ENCODE measurements at regions not wholly inside any gene's neighbourhood (a gene's known extent, or its start where the extent isn't known, plus 50 kb on each side); places are given as distances from the start of the nearest gene placed in this dataset.

- DNase-seq (ENCODE audit: low read depth) = no peak
These were observed 538.4 kb downstream of the HACE1 start for GRCh38 chr6:104321301-104321700.

- DNase-seq (ENCODE audit: low read depth) = no peak
These were observed 538.8 kb downstream of the HACE1 start for GRCh38 chr6:104320896-104321295.

GRCh38 chr6:104312851-104313250, 546.9 kb downstream of the HACE1 start:
- no peak for DNase-seq (ENCODE audit: low read depth)

GRCh38 chr6:104306211-104306610, 553.5 kb downstream of the HACE1 start:
- DNase-seq (ENCODE audit: low read depth) = peak; percentile 3

- no peak for DNase-seq (ENCODE audit: low read depth)
These were observed 554.5 kb downstream of the HACE1 start for GRCh38 chr6:104305206-104305605.

GRCh38 chr6:104301951-104302350, 557.8 kb downstream of the HACE1 start:
- no peak for DNase-seq (ENCODE audit: low read depth)

GRCh38 chr6:104286641-104287040, 573.1 kb downstream of the HACE1 start:
- DNase-seq (ENCODE audit: low read depth) = no peak

- DNase-seq (ENCODE audit: low read depth) = no peak
These were observed 574.8 kb downstream of the HACE1 start for GRCh38 chr6:104284872-104285271.

GRCh38 chr6:104282581-104282980, 577.1 kb downstream of the HACE1 start:
- DNase-seq (ENCODE audit: low read depth) = no peak

- DNase-seq (ENCODE audit: low read depth) = no peak
These were observed 578.3 kb downstream of the HACE1 start for GRCh38 chr6:104281370-104281769.

GRCh38 chr6:104268389-104268788, 591.3 kb downstream of the HACE1 start:
- no peak for DNase-seq (ENCODE audit: low read depth)

- DNase-seq (ENCODE audit: low read depth) = no peak
These were observed 592.8 kb downstream of the HACE1 start for GRCh38 chr6:104266922-104267321.

- no peak for DNase-seq (ENCODE audit: low read depth)
These were observed 603.1 kb downstream of the HACE1 start for GRCh38 chr6:104256646-104257045.

GRCh38 chr6:104253236-104253635, 606.5 kb downstream of the HACE1 start:
- no peak for DNase-seq (ENCODE audit: low read depth)

- peak; percentile 26 for DNase-seq (ENCODE audit: low read depth)
These were observed 607.4 kb downstream of the HACE1 start for GRCh38 chr6:104252276-104252675.

GRCh38 chr6:104251651-104252050, 608.1 kb downstream of the HACE1 start:
- no peak for DNase-seq (ENCODE audit: low read depth)

GRCh38 chr6:104240865-104241264, 618.9 kb downstream of the HACE1 start:
- no peak for DNase-seq (ENCODE audit: low read depth)

- no peak for DNase-seq (ENCODE audit: low read depth)
These were observed 619.7 kb downstream of the HACE1 start for GRCh38 chr6:104239971-104240370.

GRCh38 chr6:104229057-104229456, 630.7 kb downstream of the HACE1 start:
- no peak for DNase-seq (ENCODE audit: low read depth)

GRCh38 chr6:104227508-104227907, 632.2 kb downstream of the HACE1 start:
- no peak for DNase-seq (ENCODE audit: low read depth)

GRCh38 chr6:104226790-104227446, 632.8 kb downstream of the HACE1 start:
- DNase-seq (ENCODE audit: low read depth) = no peak

GRCh38 chr6:104218116-104218515, 641.6 kb downstream of the HACE1 start:
- DNase-seq (ENCODE audit: low read depth) = peak; percentile 19

- DNase-seq (ENCODE audit: low read depth) = no peak
These were observed 644.8 kb downstream of the HACE1 start for GRCh38 chr6:104214901-104215300.

GRCh38 chr6:104212977-104213668, 646.6 kb downstream of the HACE1 start:
- DNase-seq (ENCODE audit: low read depth) = no peak

Data from M059J (cell line).